Testis (tissue), 2 donors: ENCODE measurements at regions not wholly inside any gene's neighbourhood (a gene's known extent, or its start where the extent isn't known, plus 50 kb on each side); places are given as distances from the start of the nearest gene placed in this dataset.

Experiments
- CTCF ChIP-seq, 3 experiments: fragments of 450-650 bp in 2 of 3; fragments of 200-600 bp in 1 of 3; sonication (generic) in 1 of 3; IDR thresholded peaks; one replicate each; pipeline ENCODE4 v1.5.1; 2016 to 2019; ENCODE audit warnings: antibody characterized with exemption in 3 of 3, mild to moderate bottlenecking in 2 of 3, moderate library complexity in 1 of 3
- POLR2A ChIP-seq: fragments of 450-650 bp; IDR thresholded peaks from one replicate; pipeline ENCODE4 v1.6.1; 2017; ENCODE audit warnings: antibody characterized with exemption, mild to moderate bottlenecking, moderate library complexity

DNA sequence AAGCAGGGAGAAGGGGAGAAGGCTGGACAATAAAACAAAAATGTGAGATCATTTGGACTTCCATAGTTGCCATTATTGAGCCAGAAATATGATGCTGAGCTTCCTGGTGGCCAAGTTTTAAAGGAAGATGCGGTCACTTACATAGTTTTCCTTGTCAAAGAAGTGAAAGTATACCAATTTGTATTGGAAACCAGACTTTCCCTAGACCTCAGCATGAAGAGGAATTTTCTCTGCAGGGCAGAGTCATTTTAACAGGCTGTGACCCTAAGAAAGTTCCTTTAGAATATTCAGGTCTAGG, 111.0 kb downstream of the GATA6 start:
- TF ChIP-seq CTCF (IDR thresholded peaks at IDR 0.05) (no peak), POLR2A (no peak)
